DOHH2 (cell line): ENCODE measurements at regions not wholly inside any gene's neighbourhood (a gene's known extent, or its start where the extent isn't known, plus 50 kb on each side); places are given as distances from the start of the nearest gene placed in this dataset.

Experiments used
- H3F3A ChIP-seq: fragments of 200-600 bp; sonication (generic), shearing (Covaris generic); 2 replicates; pipeline ENCODE4 v1.6.0; 2016; ENCODE audit warnings: antibody characterized with exemption, mild to moderate bottlenecking; ENCODE audit not compliant: control insufficient read depth, insufficient read depth
- H3K27ac ChIP-seq: fragments of 200-600 bp; sonication (generic); 2 replicates; pipeline ENCODE4 v1.5.1; 2014; ENCODE audit warnings: low read depth, mild to moderate bottlenecking, low read length, moderate library complexity
- H3K27me3 ChIP-seq: fragments of 200-600 bp; sonication (generic); 2 replicates; pipeline ENCODE4 v1.6.1; 2014; ENCODE audit warnings: mild to moderate bottlenecking, low read length, mixed read lengths; ENCODE audit not compliant: control insufficient read depth
- H3K36me3 ChIP-seq: fragments of 200-600 bp; sonication (generic); 2 replicates; pipeline ENCODE4 v1.6.1; 2014; ENCODE audit warnings: mild to moderate bottlenecking, low read length, moderate library complexity, mixed read lengths; ENCODE audit not compliant: control insufficient read depth
- H3K4me1 ChIP-seq: fragments of 200-600 bp; sonication (generic); 2 replicates; pipeline ENCODE4 v1.6.1; 2014; ENCODE audit warnings: mild to moderate bottlenecking, low read length, mixed read lengths; ENCODE audit not compliant: control insufficient read depth
- H3K4me2 ChIP-seq: fragments of 200-600 bp; sonication (generic); 2 replicates; pipeline ENCODE4 v1.6.0; 2014; ENCODE audit warnings: mild to moderate bottlenecking, low read length, moderate library complexity
- H3K4me3 ChIP-seq: fragments of 200-600 bp; sonication (generic); 2 replicates; pipeline ENCODE4 v1.5.1; 2014; ENCODE audit warnings: mild to moderate bottlenecking, low read length, mixed read lengths
- H3K79me2 ChIP-seq: fragments of 200-600 bp; sonication (generic); 2 replicates; pipeline ENCODE4 v1.6.1; 2014; ENCODE audit warnings: mild to moderate bottlenecking, low read length, mixed read lengths; ENCODE audit not compliant: control insufficient read depth
- H3K9me2 ChIP-seq: fragments of 200-600 bp; sonication (generic); replicated peaks from 2 replicates; pipeline ENCODE4 v1.6.1; 2014; ENCODE audit warnings: mild to moderate bottlenecking, low read length, mixed read lengths; ENCODE audit not compliant: control insufficient read depth
- H3K9me3 ChIP-seq: fragments of 200-600 bp; sonication (generic); 2 replicates; pipeline ENCODE4 v1.6.1; 2014; ENCODE audit warnings: antibody characterized with exemption, low read length, mixed read lengths; ENCODE audit not compliant: control insufficient read depth, insufficient read depth
- H4K20me1 ChIP-seq: fragments of 200-600 bp; sonication (generic); 2 replicates; pipeline ENCODE4 v1.6.0; 2014; ENCODE audit warnings: low read depth, mild to moderate bottlenecking, antibody characterized with exemption, low read length, moderate library complexity; ENCODE audit not compliant: control insufficient read depth, insufficient read depth
- EZH2phosphoT487 ChIP-seq: fragments of 200-600 bp; sonication (generic); IDR thresholded peaks from 2 replicates; pipeline ENCODE4 v1.6.1; 2017; ENCODE audit warnings: borderline replicate concordance, mild to moderate bottlenecking, antibody characterized with exemption, low read length, moderate library complexity, mixed read lengths
- TF ChIP-seq, protein P1 (sequence below): fragments of 200-600 bp; sonication (generic); IDR thresholded peaks from one replicate; pipeline ENCODE4 v1.5.1; 2014; ENCODE audit warnings: antibody characterized with exemption, mild to moderate bottlenecking, low read depth, low read length; ENCODE audit not compliant: poor library complexity, severe bottlenecking

- Histone ChIP-seq H3K79me2 (no peaks in the 10 kb centered on the region), H3K36me3 (no peaks in the 10 kb centered on the region), H3K27me3 (no peaks in the 10 kb centered on the region), H4K20me1 (no peaks in the 10 kb centered on the region), H3K4me3 (no peak overlapping the region), H3F3A (no peaks in the 10 kb centered on the region), H3K9me3 (no peaks in the 10 kb centered on the region), H3K4me2 (no peak overlapping the region), H3K9me2 (no peaks in the 10 kb centered on the region), H3K27ac (no peak overlapping the region), H3K4me1 (no peaks in the 10 kb centered on the region)
- no peak for TF ChIP-seq EZH2phosphoT487
- TF ChIP-seq, protein P1, sequence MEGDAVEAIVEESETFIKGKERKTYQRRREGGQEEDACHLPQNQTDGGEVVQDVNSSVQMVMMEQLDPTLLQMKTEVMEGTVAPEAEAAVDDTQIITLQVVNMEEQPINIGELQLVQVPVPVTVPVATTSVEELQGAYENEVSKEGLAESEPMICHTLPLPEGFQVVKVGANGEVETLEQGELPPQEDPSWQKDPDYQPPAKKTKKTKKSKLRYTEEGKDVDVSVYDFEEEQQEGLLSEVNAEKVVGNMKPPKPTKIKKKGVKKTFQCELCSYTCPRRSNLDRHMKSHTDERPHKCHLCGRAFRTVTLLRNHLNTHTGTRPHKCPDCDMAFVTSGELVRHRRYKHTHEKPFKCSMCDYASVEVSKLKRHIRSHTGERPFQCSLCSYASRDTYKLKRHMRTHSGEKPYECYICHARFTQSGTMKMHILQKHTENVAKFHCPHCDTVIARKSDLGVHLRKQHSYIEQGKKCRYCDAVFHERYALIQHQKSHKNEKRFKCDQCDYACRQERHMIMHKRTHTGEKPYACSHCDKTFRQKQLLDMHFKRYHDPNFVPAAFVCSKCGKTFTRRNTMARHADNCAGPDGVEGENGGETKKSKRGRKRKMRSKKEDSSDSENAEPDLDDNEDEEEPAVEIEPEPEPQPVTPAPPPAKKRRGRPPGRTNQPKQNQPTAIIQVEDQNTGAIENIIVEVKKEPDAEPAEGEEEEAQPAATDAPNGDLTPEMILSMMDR, result no peak
Measured at GRCh38 chr18:33818145-33818544, 240.1 kb downstream of the ASXL3 start.

DNA sequence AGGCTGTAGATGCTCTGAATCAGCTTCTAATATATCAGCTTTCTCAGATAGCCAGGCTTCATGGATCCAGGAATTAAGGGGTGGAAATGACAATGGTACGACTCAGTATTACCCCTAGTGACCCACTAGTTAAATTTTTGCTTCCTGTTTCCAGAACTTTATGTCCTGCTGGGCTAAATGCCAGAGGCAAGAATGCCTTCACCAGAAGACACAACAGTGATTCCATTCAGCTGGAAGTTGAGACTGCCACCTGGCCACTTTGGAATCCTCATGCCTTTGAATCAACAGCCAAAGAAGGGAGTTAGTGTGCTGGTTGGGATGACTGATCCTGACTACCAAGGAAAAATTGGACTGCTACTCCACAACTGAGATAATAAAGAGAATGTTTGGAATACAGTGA is 239.1 kb downstream of the ASXL3 start:
- H3K9me2 ChIP-seq, result no peaks in the 10 kb centered on the region
- H4K20me1 ChIP-seq, result no peaks in the 10 kb centered on the region
- H3K27ac ChIP-seq, result no peak overlapping the region
- no peaks in the 10 kb centered on the region for H3K27me3 ChIP-seq
- no peak overlapping the region for H3K4me2 ChIP-seq
- H3K36me3 ChIP-seq, result no peaks in the 10 kb centered on the region
- TF ChIP-seq EZH2phosphoT487, result no peak
- TF ChIP-seq, protein P1, result no peak
- H3K9me3 ChIP-seq, result no peaks in the 10 kb centered on the region
- no peaks in the 10 kb centered on the region for H3K79me2 ChIP-seq
- H3F3A ChIP-seq, result no peaks in the 10 kb centered on the region
- no peaks in the 10 kb centered on the region for H3K4me1 ChIP-seq
- H3K4me3 ChIP-seq, result no peak overlapping the region

DNA sequence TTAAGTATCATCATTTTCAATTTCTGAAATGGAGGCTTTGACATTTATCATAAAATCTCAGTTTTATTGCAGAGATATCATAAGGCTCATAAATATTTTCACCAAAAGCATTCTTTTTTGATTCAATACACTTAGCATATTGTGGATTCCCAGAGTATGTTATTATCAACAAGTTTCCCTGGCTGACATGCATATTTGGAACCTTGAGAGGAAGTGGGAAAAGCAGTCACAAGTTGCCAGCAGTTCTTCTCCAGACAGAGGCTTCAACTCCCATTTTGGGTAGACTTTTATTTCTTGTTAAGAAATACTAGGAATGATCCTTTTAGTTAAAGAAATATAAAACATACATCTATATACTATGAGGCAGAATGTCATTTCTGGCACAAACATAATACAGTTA is 236.5 kb downstream of the ASXL3 start:
- no peaks in the 10 kb centered on the region for H3K79me2 ChIP-seq
- H3K4me2 ChIP-seq, result no peak overlapping the region
- H3K27ac ChIP-seq, result no peak overlapping the region
- no peaks in the 10 kb centered on the region for H3K4me1 ChIP-seq
- H3K9me2 ChIP-seq, result no peaks in the 10 kb centered on the region
- H3K4me3 ChIP-seq, result no peak overlapping the region
- no peaks in the 10 kb centered on the region for H3K27me3 ChIP-seq
- no peaks in the 10 kb centered on the region for H3F3A ChIP-seq
- H3K9me3 ChIP-seq, result no peaks in the 10 kb centered on the region
- H3K36me3 ChIP-seq, result no peaks in the 10 kb centered on the region
- TF ChIP-seq EZH2phosphoT487, result no peak
- TF ChIP-seq, protein P1, result no peak
- no peaks in the 10 kb centered on the region for H4K20me1 ChIP-seq

- H3K4me3 ChIP-seq, result no peak overlapping the region
- TF ChIP-seq, protein P1, result no peak
- TF ChIP-seq EZH2phosphoT487, result no peak
- no peaks in the 10 kb centered on the region for H3K27me3 ChIP-seq
- no peaks in the 10 kb centered on the region for H3K36me3 ChIP-seq
- no peak overlapping the region for H3K4me2 ChIP-seq
- H3K27ac ChIP-seq, result no peak overlapping the region
- H3K4me1 ChIP-seq, result no peaks in the 10 kb centered on the region
- H3K9me3 ChIP-seq, result no peaks in the 10 kb centered on the region
- no peaks in the 10 kb centered on the region for H3K79me2 ChIP-seq
- H4K20me1 ChIP-seq, result no peaks in the 10 kb centered on the region
- no peaks in the 10 kb centered on the region for H3F3A ChIP-seq
- H3K9me2 ChIP-seq, result no peaks in the 10 kb centered on the region
Measured at GRCh38 chr18:33812186-33812585, 234.2 kb downstream of the ASXL3 start.
